UCSD-AML1 (cell line): ENCODE measurements at regions not wholly inside any gene's neighbourhood (a gene's known extent, or its start where the extent isn't known, plus 50 kb on each side); places are given as distances from the start of the nearest gene placed in this dataset.

Experiments used
- DNase-seq: peaks from one replicate; lab custom pipeline; 2025; ENCODE audit not compliant: unreplicated experiment; lab: John Stamatoyannopoulos, UW

DNA sequence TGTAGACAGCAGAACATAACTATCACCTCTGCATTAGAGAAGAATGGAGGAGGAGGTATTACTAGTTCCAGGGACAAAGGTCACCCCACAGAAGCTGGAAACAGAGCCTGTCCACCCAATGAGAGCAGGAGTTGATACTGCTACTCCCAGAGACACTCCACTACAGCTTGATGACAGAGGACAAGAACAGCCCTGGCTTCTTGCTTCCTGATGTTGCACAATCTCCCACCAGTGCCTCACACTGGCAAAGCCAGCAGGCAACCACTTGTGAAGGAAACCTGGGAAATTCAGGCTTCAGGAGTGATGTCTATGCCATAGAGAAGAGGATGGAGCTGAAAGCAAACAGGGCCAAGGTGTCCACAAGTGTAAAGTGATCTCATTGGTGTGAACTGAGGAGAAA, 78.0 kb upstream of the POU1F1 start:
- no peak for DNase-seq

- DNase-seq = no peak
Observed at GRCh38 chr3:87351937-87352336, 75.6 kb upstream of the POU1F1 start.

DNA sequence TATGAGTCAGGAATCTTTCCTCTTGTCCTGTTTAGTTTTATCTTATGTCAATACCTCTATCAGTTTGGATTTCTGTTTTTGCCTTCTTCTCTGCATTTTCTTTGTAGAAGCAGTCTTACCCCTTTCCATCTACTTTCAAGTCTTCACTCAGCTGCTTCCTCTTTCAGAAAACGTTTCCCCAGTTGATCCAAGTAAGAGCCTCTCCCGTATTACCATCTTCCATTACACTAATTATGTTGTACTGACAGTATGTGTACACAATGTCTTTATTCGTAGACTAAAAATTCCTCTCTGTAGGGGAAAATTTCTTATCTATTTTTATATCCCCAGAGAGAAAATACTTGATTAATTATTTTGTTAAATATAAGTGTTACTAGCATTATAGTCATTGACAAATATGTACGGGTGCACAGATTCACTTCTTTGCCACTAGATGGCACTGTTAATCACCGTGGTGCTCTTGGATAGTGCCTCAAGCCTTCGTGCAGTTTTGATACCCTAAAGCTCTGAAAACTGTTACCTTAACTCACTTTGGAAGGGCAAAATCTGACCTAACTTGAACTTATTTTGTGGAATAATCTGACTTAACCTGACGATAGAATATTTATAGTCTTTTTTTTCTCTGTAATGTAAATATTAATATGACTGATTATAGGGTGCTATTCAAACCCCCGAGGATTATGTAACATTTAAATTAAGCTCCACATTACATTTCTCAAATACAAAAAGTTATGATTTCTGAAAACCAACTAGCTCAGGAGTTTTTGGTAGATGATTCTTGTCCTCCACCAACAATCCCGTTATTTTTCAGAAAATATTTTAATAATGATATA, 74.2 kb upstream of the POU1F1 start:
- DNase-seq = no peak

DNA sequence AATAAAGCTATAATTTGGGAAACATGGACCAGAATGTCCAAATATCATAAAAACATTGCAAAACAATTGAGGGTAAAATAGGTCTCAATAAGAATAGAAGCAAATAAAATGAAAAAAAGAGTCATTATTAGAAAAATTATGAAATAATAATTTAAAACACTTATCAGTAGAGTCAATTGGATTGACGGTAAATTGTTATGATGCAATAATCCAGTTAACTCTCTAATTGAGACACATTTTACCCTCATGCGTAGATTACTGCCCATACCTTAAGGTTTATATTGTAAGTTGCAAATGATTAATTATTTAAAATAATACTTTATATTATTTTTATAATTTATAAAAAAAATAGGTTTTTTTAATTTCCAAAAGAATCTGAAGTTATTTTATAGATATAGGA, 73.4 kb upstream of the POU1F1 start:
- no peak for DNase-seq

DNA sequence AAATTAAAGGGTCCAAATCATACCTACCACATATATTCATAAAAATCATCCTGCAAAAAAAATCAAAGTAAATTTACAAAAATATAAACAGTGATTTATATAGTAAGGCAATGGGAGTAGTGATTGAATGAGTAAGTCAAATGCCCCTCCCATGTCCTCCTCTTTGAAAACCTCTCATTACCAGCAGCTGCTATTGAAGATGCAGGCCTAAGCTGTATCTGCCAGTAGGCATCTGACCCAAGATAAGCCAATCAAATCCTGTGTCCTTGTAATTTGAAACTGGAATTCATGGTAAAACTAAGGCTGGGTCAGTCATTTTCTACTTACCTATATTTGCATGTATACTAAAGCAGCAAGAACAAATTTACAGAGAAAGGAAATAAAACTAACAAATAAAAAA, 60.4 kb upstream of the POU1F1 start:
- DNase-seq = no peak

GRCh38 chr3:87335931-87336330, 59.5 kb upstream of the POU1F1 start:
- DNase-seq = peak; percentile 2

- no peak for DNase-seq
Observed at GRCh38 chr3:87333393-87333892, 57.1 kb upstream of the POU1F1 start.

GRCh38 chr3:87332789-87333188, 56.4 kb upstream of the POU1F1 start:
- no peak for DNase-seq

GRCh38 chr3:87329065-87329464, 52.7 kb upstream of the POU1F1 start:
- no peak for DNase-seq
